GM12865 (cell line): ENCODE measurements at regions not wholly inside any gene's neighbourhood (a gene's known extent, or its start where the extent isn't known, plus 50 kb on each side); places are given as distances from the start of the nearest gene placed in this dataset.
A peak's percentile ranks its signal among the peaks of the same experiment; 100 is the strongest.

Experiments
- DNase-seq: peaks from one replicate; pipeline ENCODE4 v3.0.0; 2010; ENCODE audit warnings: low read depth
- H3K4me3 ChIP-seq: 2 replicates; pipeline ENCODE4 v1.5.1; 2011; ENCODE audit warnings: mild to moderate bottlenecking, low read depth, low read length, control low read depth
- CTCF ChIP-seq: IDR thresholded peaks from 2 replicates; pipeline ENCODE4 v1.5.1; 2011; ENCODE audit warnings: low read length, control low read depth, low read depth, inconsistent platforms; ENCODE audit not compliant: insufficient read depth; ENCODE audit errors: missing control alignments

- DNase-seq = no peak
- no peak overlapping the region for H3K4me3 ChIP-seq
- no peak for TF ChIP-seq CTCF
Observed at GRCh38 chr10:110366635-110367034, 61.9 kb upstream of the SMNDC1 start.

DNA sequence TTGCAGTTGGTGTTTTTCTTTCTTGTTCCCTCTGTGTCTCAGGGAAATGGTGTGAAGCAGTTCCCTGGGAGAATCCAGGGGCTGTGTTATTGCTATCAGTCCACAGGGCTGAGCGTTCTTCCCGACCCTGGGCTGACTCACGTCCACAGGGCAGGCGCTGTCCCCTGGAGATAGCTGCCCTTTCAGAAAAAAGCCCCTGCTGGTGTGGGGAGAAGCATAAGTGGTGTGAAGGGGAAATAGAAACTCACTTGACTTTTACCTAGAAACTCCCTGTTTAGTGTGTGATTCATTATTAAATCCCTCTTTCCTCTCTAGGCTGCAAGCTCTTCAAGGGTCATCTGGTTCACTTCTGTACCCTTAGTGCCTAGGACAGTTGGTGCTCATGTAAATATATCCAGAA is 63.3 kb upstream of the SMNDC1 start:
- peak; percentile 49 for DNase-seq
- no peak overlapping the region for H3K4me3 ChIP-seq
- no peak for TF ChIP-seq CTCF

DNA sequence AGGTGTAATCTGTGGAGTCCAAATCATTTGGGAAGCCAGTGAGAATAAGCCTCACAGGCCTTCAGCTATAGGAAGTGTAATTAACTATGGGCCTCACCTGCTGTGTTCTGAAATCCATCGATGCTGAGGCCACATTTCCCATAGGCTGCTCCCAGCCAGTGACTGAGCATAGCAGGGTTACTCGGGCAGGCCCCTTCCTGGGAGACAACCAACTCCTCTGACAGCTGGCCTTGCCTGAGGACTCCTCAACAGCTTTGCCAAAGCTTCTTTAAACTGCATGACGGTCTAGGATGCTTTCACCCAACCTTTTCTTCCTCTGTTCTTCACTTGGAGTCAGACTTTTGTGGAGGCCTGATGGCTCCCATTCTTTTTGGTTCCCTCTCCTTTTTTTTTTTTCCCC is 63.8 kb upstream of the SMNDC1 start:
- TF ChIP-seq CTCF = no peak
- no peak overlapping the region for H3K4me3 ChIP-seq
- DNase-seq = no peak

DNA sequence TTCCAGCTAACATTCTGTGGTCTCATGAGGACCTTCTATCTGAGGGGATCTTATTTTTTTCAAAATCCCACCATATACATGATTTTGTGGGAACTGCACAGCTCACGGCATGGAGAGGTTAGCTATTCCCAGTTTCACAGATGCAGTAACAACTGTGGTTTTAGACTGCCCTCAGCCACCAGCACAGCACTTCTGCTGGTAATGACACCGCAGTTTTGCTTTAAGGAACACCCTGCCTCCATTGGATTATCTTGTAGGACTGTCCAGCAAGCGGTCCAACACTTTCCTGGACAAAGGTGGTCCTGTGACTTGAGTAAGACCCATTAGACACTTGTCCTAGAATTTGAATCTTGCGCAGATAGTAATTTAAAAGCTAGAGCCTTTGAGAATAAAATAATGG is 65.3 kb upstream of the SMNDC1 start:
- TF ChIP-seq CTCF = no peak
- H3K4me3 ChIP-seq = no peak overlapping the region
- DNase-seq = no peak

GRCh38 chr10:110372656-110373055 is 67.9 kb upstream of the SMNDC1 start:
- H3K4me3 ChIP-seq = no peak overlapping the region
- DNase-seq = no peak
- TF ChIP-seq CTCF = no peak

GRCh38 chr10:110373059-110373458 is 68.3 kb upstream of the SMNDC1 start:
- no peak for DNase-seq
- no peak for TF ChIP-seq CTCF
- H3K4me3 ChIP-seq = no peak overlapping the region

GRCh38 chr10:110373857-110374654 is 69.3 kb upstream of the SMNDC1 start:
- DNase-seq = no peak
- no peak overlapping the region for H3K4me3 ChIP-seq
- no peak for TF ChIP-seq CTCF
